NAMALWA (cell line): ENCODE measurements at regions not wholly inside any gene's neighbourhood (a gene's known extent, or its start where the extent isn't known, plus 50 kb on each side); places are given as distances from the start of the nearest gene placed in this dataset.

ENCODE experiments used
- DNase-seq: peaks from one replicate; pipeline ENCODE4 v3.0.0-alpha.2; 2015; ENCODE audit warnings: low spot score

- no peak for DNase-seq
These were observed 391.1 kb upstream of the MEX3C start for GRCh38 chr18:51588616-51589015.

GRCh38 chr18:51593931-51594330, 396.4 kb upstream of the MEX3C start:
- DNase-seq, result no peak

DNA sequence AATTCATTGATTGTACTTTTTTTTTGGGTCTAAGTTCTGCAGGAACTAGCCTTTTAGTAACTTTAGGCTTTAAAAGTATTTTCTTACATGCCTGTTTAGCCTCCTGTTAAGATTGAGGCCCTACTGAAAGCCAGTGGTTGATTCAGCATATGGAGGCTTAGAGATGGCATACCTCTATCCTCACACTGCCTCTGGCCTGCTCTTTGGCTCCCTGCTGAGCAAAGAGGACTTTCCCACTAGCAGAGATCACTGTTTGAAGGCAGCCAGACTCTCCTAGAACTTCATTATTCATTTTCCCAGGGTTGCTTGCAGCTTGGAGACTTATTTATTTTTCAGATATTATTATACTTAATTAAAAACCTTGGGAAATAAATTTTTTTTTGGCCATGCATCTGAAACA, 405.6 kb upstream of the MEX3C start:
- DNase-seq, result no peak

DNA sequence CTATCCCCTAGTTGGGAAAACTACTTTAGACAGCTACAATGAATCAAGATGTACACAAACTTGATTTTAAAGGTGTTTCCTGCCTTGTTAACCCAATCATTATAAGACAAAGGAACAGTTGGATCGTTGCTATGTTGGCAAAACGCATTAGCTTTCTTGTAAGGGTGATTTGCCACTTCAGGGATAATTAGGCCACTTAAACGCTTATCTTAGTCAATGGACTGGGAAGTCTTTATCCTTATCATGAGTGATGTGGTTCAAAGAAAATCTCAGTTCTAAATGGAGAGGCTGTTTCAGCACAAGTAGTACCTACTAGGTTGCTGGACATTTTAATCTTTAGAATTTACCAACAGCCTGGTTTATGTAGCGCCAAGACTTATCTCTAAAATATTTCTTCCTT, 406.1 kb upstream of the MEX3C start:
- no peak for DNase-seq

DNA sequence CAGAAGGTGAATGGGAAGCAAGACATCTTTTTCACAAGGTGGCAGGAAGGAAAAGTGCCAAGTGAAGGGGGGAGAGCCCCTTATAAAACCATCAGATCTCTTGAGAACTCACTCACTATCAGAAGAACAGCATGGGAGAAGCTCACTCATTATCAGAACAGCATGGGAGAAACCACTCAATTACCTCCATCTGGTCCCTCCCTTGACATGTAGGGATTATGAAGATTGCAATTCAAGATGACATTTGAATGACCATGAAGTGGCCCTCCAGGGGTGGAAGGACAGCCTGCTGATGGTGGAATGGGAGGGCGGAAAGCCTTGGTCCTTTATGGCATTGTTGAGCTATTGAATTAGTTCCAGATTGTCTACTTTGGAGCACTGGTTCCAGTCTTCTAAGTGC, 413.0 kb upstream of the MEX3C start:
- DNase-seq, result no peak

- no peak for DNase-seq
These were observed 413.8 kb upstream of the MEX3C start for GRCh38 chr18:51611326-51611725.

GRCh38 chr18:51614033-51614432, 416.6 kb upstream of the MEX3C start:
- DNase-seq, result no peak

DNA sequence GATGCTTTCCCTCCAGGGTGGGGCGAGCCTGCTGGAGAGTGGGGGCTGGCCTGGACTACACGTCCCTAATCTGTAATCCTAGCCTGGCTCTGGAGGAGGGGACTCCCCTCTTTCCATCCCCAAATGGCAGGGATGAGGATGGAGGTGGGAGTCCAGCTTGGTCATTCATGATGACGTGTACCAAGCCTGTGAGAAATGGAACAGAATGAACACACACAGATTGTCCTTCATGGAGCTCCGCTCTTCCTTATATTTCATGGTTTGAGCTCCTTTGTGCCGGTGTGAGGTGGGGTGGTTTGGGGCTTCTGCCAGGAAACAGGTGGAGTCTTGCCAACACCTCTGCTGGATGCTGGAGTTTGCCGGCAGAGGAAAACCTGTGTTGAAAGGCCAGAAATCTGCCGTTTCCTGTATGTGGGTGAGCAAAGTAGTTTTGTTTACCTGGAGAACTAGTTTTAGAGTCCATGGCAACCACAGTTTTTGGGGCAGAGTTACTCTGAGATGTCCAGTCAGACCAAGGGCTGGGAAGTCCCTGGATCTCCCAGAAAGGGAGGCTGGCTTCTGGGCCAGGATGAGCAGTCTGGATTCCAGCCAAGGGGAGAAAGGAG, 417.6 kb upstream of the MEX3C start:
- DNase-seq, result no peak

- DNase-seq, result no peak
These were observed 419.7 kb upstream of the MEX3C start for GRCh38 chr18:51617167-51617566.

- DNase-seq, result no peak
These were observed 420.2 kb upstream of the MEX3C start for GRCh38 chr18:51617572-51618260.

DNA sequence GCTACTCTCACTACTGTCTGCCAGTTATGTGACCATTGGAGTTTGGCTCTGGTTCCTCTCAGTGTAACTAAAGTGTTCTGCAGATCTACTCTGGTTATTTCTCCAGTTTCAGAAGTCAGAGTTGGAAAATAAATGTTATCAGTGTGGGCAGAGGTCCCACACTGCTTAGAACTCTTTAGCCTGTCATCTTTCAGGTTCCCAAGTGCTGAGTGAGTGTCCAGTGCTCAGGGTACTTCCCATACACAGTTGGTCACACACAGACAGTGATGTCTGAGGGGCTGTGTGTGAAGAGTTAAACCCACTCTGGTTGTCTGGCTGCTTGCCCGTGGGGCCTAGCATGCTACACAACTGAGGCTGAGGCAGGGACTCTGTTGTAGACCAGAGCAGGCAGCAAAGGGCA, 421.8 kb upstream of the MEX3C start:
- no peak for DNase-seq

DNA sequence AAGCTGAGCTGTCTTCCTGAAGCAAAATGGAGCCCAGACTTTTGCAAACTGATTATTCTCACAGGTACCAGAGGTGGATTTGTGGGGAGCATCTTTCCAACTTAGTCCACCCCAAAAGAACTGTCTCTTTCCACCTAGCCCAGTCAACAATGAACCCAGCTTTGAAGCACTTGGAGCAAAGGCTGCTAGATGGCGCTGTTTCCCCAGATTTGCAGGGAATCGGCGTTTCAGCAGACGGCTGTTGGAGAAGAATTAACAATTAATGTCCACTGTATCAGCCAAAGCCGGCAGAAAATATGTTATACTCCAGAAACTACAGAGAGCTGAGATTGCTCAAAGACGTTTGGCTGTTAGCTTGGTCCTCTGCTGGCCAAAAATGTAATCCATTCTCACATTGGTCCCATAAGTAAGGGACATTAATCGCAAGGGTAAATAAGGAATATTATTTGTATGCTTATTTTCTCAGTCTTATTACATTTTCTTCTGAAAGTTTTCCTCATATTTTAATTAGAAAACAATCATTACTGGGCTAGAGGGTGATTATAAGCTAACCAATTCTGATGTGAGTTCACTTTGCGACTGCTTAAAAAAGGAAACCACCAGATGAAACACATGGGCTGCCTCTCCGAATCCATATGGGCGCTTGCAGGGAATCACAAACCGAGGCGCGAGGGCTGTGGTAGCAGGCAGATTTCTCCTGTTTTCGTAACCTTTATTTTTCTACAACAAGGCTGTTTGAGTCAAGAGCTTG, 423.8 kb upstream of the MEX3C start:
- peak; percentile 82 for DNase-seq

GRCh38 chr18:51621864-51622160, 424.3 kb upstream of the MEX3C start:
- DNase-seq, result no peak

GRCh38 chr18:51622702-51623101, 425.2 kb upstream of the MEX3C start:
- no peak for DNase-seq

GRCh38 chr18:51623653-51624052, 426.2 kb upstream of the MEX3C start:
- no peak for DNase-seq

DNA sequence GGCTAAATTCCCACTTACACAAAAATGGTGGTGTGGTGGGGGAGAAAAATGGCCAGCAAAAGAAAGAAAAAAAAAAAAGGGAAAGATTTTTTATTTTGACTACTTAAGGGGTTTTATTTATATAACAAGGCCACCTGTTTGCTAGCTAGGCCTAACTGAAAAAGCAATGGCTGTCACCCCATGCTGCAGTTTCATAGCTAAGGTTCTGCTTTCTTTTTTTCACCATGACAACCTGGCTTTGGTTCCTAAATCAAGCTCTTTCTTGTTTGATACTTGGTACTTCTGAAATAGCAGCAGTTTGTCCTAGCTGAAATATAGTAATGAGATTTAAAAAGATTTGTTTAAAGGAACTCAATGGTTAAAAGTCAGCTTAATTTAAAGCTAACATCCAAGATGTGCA, 433.2 kb upstream of the MEX3C start:
- DNase-seq, result peak; percentile 61

DNA sequence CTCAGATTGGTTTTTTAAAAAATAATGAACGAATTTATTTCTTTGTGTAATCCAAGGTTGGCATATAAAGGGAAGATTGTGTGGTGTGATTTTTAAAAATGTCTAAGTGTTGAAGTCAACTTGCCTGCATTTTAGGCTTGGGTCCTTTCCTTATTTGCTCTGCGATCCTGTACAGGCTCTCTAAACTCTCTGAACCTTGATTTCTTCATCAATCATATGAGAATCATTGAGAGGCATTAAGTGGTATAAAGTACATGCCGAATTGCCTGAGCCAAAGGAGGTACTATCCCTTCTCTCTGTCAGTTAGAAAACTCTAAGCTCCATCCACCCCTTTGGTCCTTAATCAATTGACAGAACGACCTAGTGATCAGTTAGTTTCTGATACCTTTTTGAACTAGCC, 440.4 kb upstream of the MEX3C start:
- DNase-seq, result no peak

- DNase-seq, result no peak
These were observed 442.1 kb upstream of the MEX3C start for GRCh38 chr18:51639541-51639940.

DNA sequence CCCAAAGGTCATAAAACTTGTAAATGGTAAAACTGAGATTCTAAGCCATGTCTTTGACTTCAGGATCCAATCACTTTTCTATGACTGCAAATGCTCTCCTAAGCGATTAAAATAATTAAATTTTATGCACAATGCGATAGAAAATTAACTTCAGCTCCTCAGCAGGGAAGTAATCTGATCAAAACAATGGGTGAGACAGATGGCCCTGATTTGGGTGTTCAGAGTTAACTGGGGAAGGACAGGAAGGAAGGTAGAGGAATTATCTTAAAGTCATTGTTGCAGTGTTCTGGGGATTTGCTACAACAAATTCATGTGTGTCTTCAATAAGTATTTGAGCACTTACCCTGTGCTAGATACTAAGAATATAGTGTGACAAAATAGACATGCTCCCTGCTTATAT, 446.0 kb upstream of the MEX3C start:
- DNase-seq, result no peak

GRCh38 chr18:51645607-51646006, 448.1 kb upstream of the MEX3C start:
- DNase-seq, result no peak

DNA sequence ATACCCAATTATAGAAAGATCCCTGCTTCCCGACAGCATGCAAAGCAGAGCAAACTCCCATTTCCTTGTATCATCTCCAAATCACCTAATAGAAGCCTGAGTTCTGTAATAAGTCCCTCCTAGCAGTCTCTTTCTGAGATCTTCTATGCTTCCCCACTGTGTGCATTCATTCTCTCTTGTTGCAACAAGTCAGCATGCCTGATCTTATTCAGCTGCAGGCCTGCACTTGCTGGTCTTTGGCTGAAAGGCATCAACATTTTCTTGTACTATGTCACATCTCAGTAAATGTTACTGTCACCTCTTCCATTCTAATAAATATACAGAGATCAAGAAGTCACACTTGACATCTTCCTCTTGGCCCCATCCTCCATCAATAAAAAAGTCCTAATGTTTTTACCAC, 449.9 kb upstream of the MEX3C start:
- no peak for DNase-seq

DNA sequence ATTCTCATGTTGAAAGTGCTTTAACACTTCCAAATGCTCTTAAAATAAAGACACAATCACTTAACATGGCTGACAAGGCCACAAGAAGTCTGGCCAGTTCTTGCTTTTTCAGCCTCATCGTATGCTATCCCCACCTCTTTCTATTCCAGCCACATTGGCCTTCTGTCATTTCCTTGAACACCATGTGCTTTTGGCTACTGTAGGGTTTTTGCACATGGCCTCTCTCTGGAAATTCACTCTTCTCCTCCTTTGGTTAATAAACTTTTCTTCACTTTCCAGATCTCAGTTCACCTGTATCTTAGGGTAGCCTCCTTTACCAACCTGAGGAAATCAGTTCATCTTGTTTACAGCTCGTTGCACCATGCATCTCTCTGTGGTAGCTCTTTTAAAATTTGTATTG, 450.5 kb upstream of the MEX3C start:
- no peak for DNase-seq

DNA sequence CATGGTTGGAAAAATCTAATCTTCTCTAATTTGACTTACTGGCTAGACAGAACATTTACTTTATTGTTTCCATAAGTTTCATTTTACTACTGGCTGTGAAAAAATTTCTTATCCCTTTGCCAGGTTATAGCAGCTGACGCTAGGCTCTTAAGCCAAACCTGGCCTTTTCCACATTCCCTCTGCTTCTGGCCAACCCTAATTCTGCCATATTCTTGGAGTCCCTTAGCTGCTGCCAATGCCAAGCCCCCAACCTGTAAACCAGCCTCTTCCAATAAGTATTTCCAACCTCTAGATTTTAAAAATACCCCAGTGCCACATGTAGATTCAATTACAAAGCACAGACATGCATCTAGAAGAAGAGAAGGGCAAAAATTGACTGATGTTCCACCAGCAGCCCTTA, 452.3 kb upstream of the MEX3C start:
- no peak for DNase-seq

- DNase-seq, result no peak
These were observed 454.3 kb upstream of the MEX3C start for GRCh38 chr18:51651761-51652160.
